ENCODE measurements at regions not wholly inside any gene's neighbourhood (a gene's known extent, or its start where the extent isn't known, plus 50 kb on each side); places are given as distances from the start of the nearest gene placed in this dataset.
"Not testable (repeated sequence)": the region's sequence is repeated elsewhere in the genome, so short reads cannot be mapped to it uniquely, and the experiment has no call there.

GRCh38 chr9:134530724-134531123 lies 110.9 kb upstream of the COL5A1 start:
- H3K4me1 ChIP-seq (ENCODE audit: control insufficient read depth, insufficient read depth, low read length) = no peaks in the 10 kb centered on the region
- intact Hi-C loops (cut with micrococcal nuclease) = no loop called here
- Mint-ChIP-seq H3K27ac (no peak overlapping the region), H3K36me3 (no peaks in the 10 kb centered on the region), H3K9me3 (no peaks in the 10 kb centered on the region), H3K4me1 (no peaks in the 10 kb centered on the region), H3K27me3 (ENCODE audit: low read depth in 2 of 2) (peaks cover 7 to 31% of the 10 kb centered on the region in 2 donors), H3K4me3 (no peak overlapping the region)
- H3K27me3 ChIP-seq (ENCODE audit: control insufficient read depth, insufficient read depth, low read length) = no peaks in the 10 kb centered on the region
- H3K36me3 ChIP-seq (ENCODE audit: control insufficient read depth, insufficient read depth, low read length) = no peaks in the 10 kb centered on the region
- H3K4me3 ChIP-seq (ENCODE audit: low read length) = no peak overlapping the region
- no peaks in the 10 kb centered on the region for H3K9me3 ChIP-seq (ENCODE audit: control insufficient read depth, insufficient read depth, low read length)
- no peak for ATAC-seq
- DNase-seq = no peak
- TF ChIP-seq CTCF (IDR thresholded peaks at IDR 0.05) = no peak
- H3K27ac ChIP-seq (ENCODE audit: low read length) = no peak overlapping the region

- intact Hi-C loops (cut with micrococcal nuclease) = no loop called here
- DNase-seq (no peak), ATAC-seq (no peak)
- H3K4me1 Mint-ChIP-seq = no peaks in the 10 kb centered on the region
- peaks cover 7 to 30% of the 10 kb centered on the region in 2 donors for H3K27me3 Mint-ChIP-seq (ENCODE audit: low read depth in 2 of 2)
- WGBS (ENCODE audit: insufficient coverage) = 69% methylated on average over 6 of the region's 9 CpGs
- H3K27me3 ChIP-seq (ENCODE audit: control insufficient read depth, insufficient read depth, low read length) = no peaks in the 10 kb centered on the region
- H3K4me3 ChIP-seq (ENCODE audit: low read length) = no peak overlapping the region
- no peaks in the 10 kb centered on the region for H3K36me3 Mint-ChIP-seq
- no peak overlapping the region for H3K27ac Mint-ChIP-seq
- no peaks in the 10 kb centered on the region for H3K4me1 ChIP-seq (ENCODE audit: control insufficient read depth, insufficient read depth, low read length)
- no peaks in the 10 kb centered on the region for H3K9me3 Mint-ChIP-seq
- no peaks in the 10 kb centered on the region for H3K36me3 ChIP-seq (ENCODE audit: control insufficient read depth, insufficient read depth, low read length)
- H3K4me3 Mint-ChIP-seq = no peak overlapping the region
- no peak overlapping the region for H3K27ac ChIP-seq (ENCODE audit: low read length)
- TF ChIP-seq CTCF (IDR thresholded peaks at IDR 0.05) = no peak
- no peaks in the 10 kb centered on the region for H3K9me3 ChIP-seq (ENCODE audit: control insufficient read depth, insufficient read depth, low read length)
Observed at GRCh38 chr9:134531220-134531970, 110.2 kb upstream of the COL5A1 start.

GRCh38 chr9:134532084-134532483 lies 109.5 kb upstream of the COL5A1 start:
- ATAC-seq = no peak
- 74% methylated on average over 12 of the region's 12 CpGs for WGBS (ENCODE audit: insufficient coverage)
- no peaks in the 10 kb centered on the region for H3K9me3 ChIP-seq (ENCODE audit: control insufficient read depth, insufficient read depth, low read length)
- Mint-ChIP-seq H3K4me3 (no peak overlapping the region), H3K36me3 (no peaks in the 10 kb centered on the region), H3K27me3 (ENCODE audit: low read depth in 2 of 2) (peaks cover 4 to 24% of the 10 kb centered on the region in 2 donors), H3K4me1 (no peaks in the 10 kb centered on the region), H3K27ac (no peak overlapping the region), H3K9me3 (no peaks in the 10 kb centered on the region)
- no peak overlapping the region for H3K4me3 ChIP-seq (ENCODE audit: low read length)
- no peak for TF ChIP-seq CTCF (IDR thresholded peaks at IDR 0.05)
- H3K36me3 ChIP-seq (ENCODE audit: control insufficient read depth, insufficient read depth, low read length) = no peaks in the 10 kb centered on the region
- H3K27ac ChIP-seq (ENCODE audit: low read length) = no peak overlapping the region
- intact Hi-C loops (cut with micrococcal nuclease) = no loop called here
- H3K27me3 ChIP-seq (ENCODE audit: control insufficient read depth, insufficient read depth, low read length) = no peaks in the 10 kb centered on the region
- H3K4me1 ChIP-seq (ENCODE audit: control insufficient read depth, insufficient read depth, low read length) = no peaks in the 10 kb centered on the region
- no peak for DNase-seq

- H3K27ac Mint-ChIP-seq; H3K27ac ChIP-seq (ENCODE audit: low read length); H3K36me3 ChIP-seq (ENCODE audit: control insufficient read depth, insufficient read depth, low read length); ATAC-seq; H3K4me1 ChIP-seq (ENCODE audit: control insufficient read depth, insufficient read depth, low read length); H3K9me3 ChIP-seq (ENCODE audit: control insufficient read depth, insufficient read depth, low read length); H3K36me3 Mint-ChIP-seq; H3K4me3 ChIP-seq (ENCODE audit: low read length); H3K4me3 Mint-ChIP-seq; DNase-seq; H3K4me1 Mint-ChIP-seq; H3K9me3 Mint-ChIP-seq; intact Hi-C loops (cut with micrococcal nuclease); H3K27me3 ChIP-seq (ENCODE audit: control insufficient read depth, insufficient read depth, low read length): not testable (repeated sequence)
- peaks cover 2 to 22% of the 10 kb centered on the region in 2 donors for H3K27me3 Mint-ChIP-seq (ENCODE audit: low read depth in 2 of 2)
- 98% methylated on average over 9 of the region's 9 CpGs for whole genome bisulfite sequencing (ENCODE audit: insufficient coverage)
Observed at GRCh38 chr9:134532661-134533060, 108.9 kb upstream of the COL5A1 start.

Data from natural killer cell (primary cell).